ENCODE measurements at regions not wholly inside any gene's neighbourhood (a gene's known extent, or its start where the extent isn't known, plus 50 kb on each side); places are given as distances from the start of the nearest gene placed in this dataset.

GRCh38 chr2:217339753-217340152 is 479.9 kb upstream of the TNP1 start:
- TF ChIP-seq SP1 (IDR thresholded peaks at IDR 0.05) (no peak), BHLHE40 (IDR thresholded peaks at IDR 0.05; ENCODE audit: borderline replicate concordance) (no peak), TARDBP (IDR thresholded peaks at IDR 0.05) (no peak), FOXM1 (IDR thresholded peaks at IDR 0.05; ENCODE audit: borderline replicate concordance) (no peak), HDGF (IDR thresholded peaks at IDR 0.05; ENCODE audit: borderline replicate concordance) (no peak)

Measured in HEK293T (cell line).